ENCODE measurements at regions not wholly inside any gene's neighbourhood (a gene's known extent, or its start where the extent isn't known, plus 50 kb on each side); places are given as distances from the start of the nearest gene placed in this dataset.

- Histone ChIP-seq H3K27ac (no peak overlapping the region), H3K4me3 (ENCODE audit: low read depth, low read length) (no peak overlapping the region), H3K36me3 (replicated peaks) (no peaks in the 10 kb centered on the region), H3K27me3 (replicated peaks) (no peaks in the 10 kb centered on the region)
- TF ChIP-seq CTCF (IDR thresholded peaks at IDR 0.05; ENCODE audit: low read depth, low read length, missing control alignments): no peak
- DNase-seq: no peak
- in situ Hi-C loops (cut with HindIII; ENCODE audit: low pct_ligation_motif_present, low sequenced_read_pairs): no loop called here
Measured at GRCh38 chr1:70888722-70889121, 158.9 kb downstream of the PTGER3 start.

GRCh38 chr1:70890408-70890807, 157.2 kb downstream of the PTGER3 start:
- H3K4me3 ChIP-seq (ENCODE audit: low read depth, low read length): no peak overlapping the region
- no peaks in the 10 kb centered on the region for H3K36me3 ChIP-seq (replicated peaks)
- H3K27ac ChIP-seq: no peak overlapping the region
- no peak for DNase-seq
- in situ Hi-C loops (cut with HindIII; ENCODE audit: low pct_ligation_motif_present, low sequenced_read_pairs): no loop called here
- no peaks in the 10 kb centered on the region for H3K27me3 ChIP-seq (replicated peaks)
- no peak for TF ChIP-seq CTCF (IDR thresholded peaks at IDR 0.05; ENCODE audit: low read depth, low read length, missing control alignments)

GRCh38 chr1:70891051-70891843, 156.4 kb downstream of the PTGER3 start:
- Histone ChIP-seq H3K36me3 (replicated peaks) (no peaks in the 10 kb centered on the region), H3K4me3 (ENCODE audit: low read depth, low read length) (no peak overlapping the region), H3K27ac (no peak overlapping the region), H3K27me3 (replicated peaks) (no peaks in the 10 kb centered on the region)
- in situ Hi-C loops (cut with HindIII; ENCODE audit: low pct_ligation_motif_present, low sequenced_read_pairs): no loop called here
- no peak for TF ChIP-seq CTCF (IDR thresholded peaks at IDR 0.05; ENCODE audit: low read depth, low read length, missing control alignments)
- no peak for DNase-seq

- Histone ChIP-seq H3K4me3 (ENCODE audit: low read depth, low read length) (no peak overlapping the region), H3K27me3 (replicated peaks) (no peaks in the 10 kb centered on the region), H3K27ac (no peak overlapping the region), H3K36me3 (replicated peaks) (no peaks in the 10 kb centered on the region)
- TF ChIP-seq CTCF (IDR thresholded peaks at IDR 0.05; ENCODE audit: low read depth, low read length, missing control alignments): no peak
- no peak for DNase-seq
- in situ Hi-C loops (cut with HindIII; ENCODE audit: low pct_ligation_motif_present, low sequenced_read_pairs): no loop called here
Measured at GRCh38 chr1:70892140-70892539, 155.5 kb downstream of the PTGER3 start.

- in situ Hi-C loops (cut with HindIII; ENCODE audit: low pct_ligation_motif_present, low sequenced_read_pairs): no loop called here
- H3K36me3 ChIP-seq (replicated peaks): no peaks in the 10 kb centered on the region
- H3K27ac ChIP-seq: no peak overlapping the region
- TF ChIP-seq CTCF (IDR thresholded peaks at IDR 0.05; ENCODE audit: low read depth, low read length, missing control alignments): no peak
- no peak for DNase-seq
- H3K4me3 ChIP-seq (ENCODE audit: low read depth, low read length): no peak overlapping the region
- H3K27me3 ChIP-seq (replicated peaks): no peaks in the 10 kb centered on the region
Measured at GRCh38 chr1:70892930-70893329, 154.7 kb downstream of the PTGER3 start.

- Histone ChIP-seq H3K27ac (no peak overlapping the region), H3K4me3 (ENCODE audit: low read depth, low read length) (no peak overlapping the region), H3K36me3 (replicated peaks) (no peaks in the 10 kb centered on the region), H3K27me3 (replicated peaks) (no peaks in the 10 kb centered on the region)
- in situ Hi-C loops (cut with HindIII; ENCODE audit: low pct_ligation_motif_present, low sequenced_read_pairs): no loop called here
- DNase-seq: no peak
- TF ChIP-seq CTCF (IDR thresholded peaks at IDR 0.05; ENCODE audit: low read depth, low read length, missing control alignments): no peak
Measured at GRCh38 chr1:70893381-70893780, 154.2 kb downstream of the PTGER3 start.
